Breast epithelium (tissue), 4 donors: ENCODE measurements at regions not wholly inside any gene's neighbourhood (a gene's known extent, or its start where the extent isn't known, plus 50 kb on each side); places are given as distances from the start of the nearest gene placed in this dataset.

Experiments
- DNase-seq, 2 donors: peaks; one replicate each; pipeline ENCODE4 v3.0.0-alpha.2; 2019; ENCODE audit warnings: low spot score in 2 of 2
- H3K27ac ChIP-seq, 2 donors: fragments of 200-600 bp; sonication (generic) in 1 of 2; one replicate each; pipeline ENCODE4 v1.5.1; 2016 to 2019; ENCODE audit warnings: mild to moderate bottlenecking in 1 of 2
- H3K27me3 ChIP-seq, 2 donors: fragments of 200-600 bp; sonication (generic) in 1 of 2; one replicate each; pipeline versions ENCODE4 v1.5.1 to v1.6.0; 2017 to 2019; ENCODE audit warnings: control low read depth in 1 of 2, mild to moderate bottlenecking in 1 of 2
- H3K36me3 ChIP-seq: fragments of 200-600 bp; one replicate; pipeline ENCODE4 v1.5.1; 2019
- H3K4me1 ChIP-seq, 2 donors: fragments of 200-600 bp; sonication (generic); one replicate each; pipeline ENCODE4 v1.5.1; 2016 to 2019; ENCODE audit warnings: control low read depth in 1 of 2
- H3K4me3 ChIP-seq, 3 donors: fragments of 200-600 bp; sonication (generic); 1 replicate in 2 of 3; 2 replicates in 1 of 3; pipeline ENCODE4 v1.5.1; 2016 to 2019; ENCODE audit warnings: mild to moderate bottlenecking in 3 of 3, moderate library complexity in 2 of 3
- H3K9me3 ChIP-seq, 2 donors: fragments of 200-600 bp; sonication (generic) in 1 of 2; one replicate each; pipeline ENCODE4 v1.5.1; 2016 to 2019; ENCODE audit warnings: control low read depth in 1 of 2
- POLR2A ChIP-seq: fragments of 450-650 bp; IDR thresholded peaks from one replicate; pipeline ENCODE4 v1.6.1; 2016; ENCODE audit warnings: antibody characterized with exemption, mild to moderate bottlenecking, moderate library complexity
- POLR2AphosphoS5 ChIP-seq, 3 donors: sonication (generic); formaldehyde crosslinking; IDR thresholded peaks; one replicate each; pipeline ENCODE4 v1.6.1; 2017; ENCODE audit warnings: antibody characterized with exemption in 3 of 3
- intact Hi-C: fragments of 100-400 bp; cut with DNase I; formaldehyde crosslinking; loops from one replicate; pipeline ENCODE4 v1.15.1; 2023; ENCODE audit warnings: low total_unique reads
- TF ChIP-seq, protein P1 (sequence below), 3 donors: fragments of 450-650 bp; IDR thresholded peaks; one replicate each; pipeline ENCODE4 v1.5.1; 2016 to 2017; ENCODE audit warnings: antibody characterized with exemption in 3 of 3, mild to moderate bottlenecking in 3 of 3, moderate library complexity in 3 of 3

DNA sequence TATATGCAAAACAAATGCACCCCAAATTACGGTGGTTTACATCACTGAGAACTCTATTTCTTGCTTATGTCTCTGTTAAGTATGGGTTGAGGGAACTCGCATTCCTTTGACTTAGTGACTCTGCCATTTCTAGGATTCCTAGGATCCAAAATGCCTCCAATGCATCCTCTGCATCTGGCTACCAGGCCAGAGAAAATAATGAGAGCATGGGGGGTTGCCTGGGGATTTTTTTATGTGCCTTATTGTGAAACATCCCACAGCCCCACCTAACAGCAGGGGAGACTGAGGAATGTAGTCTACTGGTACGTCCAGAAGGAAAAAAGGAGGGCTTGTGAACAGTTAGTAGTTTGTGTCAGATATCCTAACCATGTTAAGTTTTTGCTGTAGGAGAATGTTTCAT, 466.0 kb upstream of the ARRDC3 start:
- H3K9me3 ChIP-seq, result no peaks in the 10 kb centered on the region
- no peak overlapping the region for H3K27ac ChIP-seq
- no peaks in the 10 kb centered on the region for H3K36me3 ChIP-seq
- no peak for TF ChIP-seq POLR2A
- TF ChIP-seq POLR2AphosphoS5 (IDR thresholded peaks at IDR 0.05), result no peak
- TF ChIP-seq, protein P1, sequence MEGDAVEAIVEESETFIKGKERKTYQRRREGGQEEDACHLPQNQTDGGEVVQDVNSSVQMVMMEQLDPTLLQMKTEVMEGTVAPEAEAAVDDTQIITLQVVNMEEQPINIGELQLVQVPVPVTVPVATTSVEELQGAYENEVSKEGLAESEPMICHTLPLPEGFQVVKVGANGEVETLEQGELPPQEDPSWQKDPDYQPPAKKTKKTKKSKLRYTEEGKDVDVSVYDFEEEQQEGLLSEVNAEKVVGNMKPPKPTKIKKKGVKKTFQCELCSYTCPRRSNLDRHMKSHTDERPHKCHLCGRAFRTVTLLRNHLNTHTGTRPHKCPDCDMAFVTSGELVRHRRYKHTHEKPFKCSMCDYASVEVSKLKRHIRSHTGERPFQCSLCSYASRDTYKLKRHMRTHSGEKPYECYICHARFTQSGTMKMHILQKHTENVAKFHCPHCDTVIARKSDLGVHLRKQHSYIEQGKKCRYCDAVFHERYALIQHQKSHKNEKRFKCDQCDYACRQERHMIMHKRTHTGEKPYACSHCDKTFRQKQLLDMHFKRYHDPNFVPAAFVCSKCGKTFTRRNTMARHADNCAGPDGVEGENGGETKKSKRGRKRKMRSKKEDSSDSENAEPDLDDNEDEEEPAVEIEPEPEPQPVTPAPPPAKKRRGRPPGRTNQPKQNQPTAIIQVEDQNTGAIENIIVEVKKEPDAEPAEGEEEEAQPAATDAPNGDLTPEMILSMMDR (IDR thresholded peaks at IDR 0.05), result no peak
- no peak for DNase-seq
- no peaks in the 10 kb centered on the region for H3K27me3 ChIP-seq
- intact Hi-C loops, result no loop called here
- H3K4me1 ChIP-seq, result no peaks in the 10 kb centered on the region
- H3K4me3 ChIP-seq, result no peak overlapping the region

DNA sequence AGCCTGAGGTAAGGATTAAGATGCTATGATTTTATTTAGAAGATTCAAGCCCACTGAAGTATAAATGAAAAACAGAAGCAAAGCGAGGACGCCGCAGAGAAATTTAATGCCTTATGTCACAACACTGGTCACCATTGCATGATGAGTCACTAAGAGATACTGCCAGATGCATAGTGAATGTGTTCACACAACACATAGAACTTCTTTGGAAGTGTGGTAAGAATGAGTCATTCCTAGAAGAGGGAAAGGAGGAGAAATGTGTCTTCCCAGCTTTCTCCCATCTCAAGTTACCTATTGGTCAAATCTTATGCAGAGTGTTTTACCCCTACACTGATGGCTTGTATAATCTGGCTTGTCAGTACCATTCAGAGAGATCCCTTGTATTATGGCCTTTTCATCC, 465.3 kb upstream of the ARRDC3 start:
- H3K27ac ChIP-seq, result no peak overlapping the region
- no peak overlapping the region for H3K4me3 ChIP-seq
- no peaks in the 10 kb centered on the region for H3K27me3 ChIP-seq
- intact Hi-C loops, result no loop called here
- TF ChIP-seq POLR2AphosphoS5 (IDR thresholded peaks at IDR 0.05) (no peak), POLR2A (no peak)
- TF ChIP-seq, protein P1 (IDR thresholded peaks at IDR 0.05), result no peak
- no peaks in the 10 kb centered on the region for H3K4me1 ChIP-seq
- no peaks in the 10 kb centered on the region for H3K36me3 ChIP-seq
- no peak for DNase-seq
- no peaks in the 10 kb centered on the region for H3K9me3 ChIP-seq

DNA sequence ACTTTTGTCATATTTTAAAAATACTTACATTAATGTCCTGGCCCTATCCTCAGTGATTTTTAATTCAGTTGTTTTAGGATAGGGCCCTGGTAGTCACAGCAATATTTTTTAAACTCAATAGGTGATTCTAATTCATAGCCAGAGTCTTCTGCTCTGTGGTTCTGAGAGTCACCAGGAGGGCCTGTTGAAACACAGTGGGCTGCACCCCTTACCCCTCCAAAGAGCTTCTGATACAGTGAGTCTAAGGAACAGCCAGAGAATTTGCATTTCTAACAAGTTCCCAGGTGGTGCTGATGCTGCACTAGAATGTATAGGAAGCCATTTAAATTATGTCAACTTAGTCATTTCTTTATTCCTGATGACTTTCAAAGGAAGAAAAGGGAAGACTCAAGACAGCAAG, 458.3 kb upstream of the ARRDC3 start:
- Histone ChIP-seq H3K4me1 (no peaks in the 10 kb centered on the region), H3K9me3 (no peaks in the 10 kb centered on the region), H3K36me3 (peaks cover 3% of the 10 kb centered on the region), H3K27ac (no peak overlapping the region), H3K27me3 (no peaks in the 10 kb centered on the region), H3K4me3 (no peak overlapping the region)
- TF ChIP-seq POLR2AphosphoS5 (IDR thresholded peaks at IDR 0.05), result no peak
- TF ChIP-seq POLR2A, result no peak
- TF ChIP-seq, protein P1 (IDR thresholded peaks at IDR 0.05), result no peak
- no peak for DNase-seq
- intact Hi-C loops, result no loop called here

DNA sequence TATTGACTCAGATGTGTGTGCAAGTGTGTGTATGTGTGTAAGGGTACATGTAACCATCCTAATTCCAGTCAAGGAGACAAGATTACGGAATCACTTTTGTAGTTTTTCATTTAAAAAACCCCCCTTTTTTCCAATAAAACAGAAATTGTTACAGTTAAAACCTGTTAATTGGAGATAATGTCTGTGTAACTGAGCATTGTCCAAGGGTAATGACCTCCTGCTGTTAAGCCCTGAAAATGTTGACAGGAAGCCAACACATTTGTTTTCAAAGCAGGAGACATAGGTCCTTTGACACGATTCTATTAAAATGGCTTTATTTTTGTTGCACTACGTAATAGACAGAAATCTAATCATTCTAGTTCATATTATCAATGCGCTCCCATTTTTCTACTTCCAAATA, 457.3 kb upstream of the ARRDC3 start:
- no peaks in the 10 kb centered on the region for H3K4me1 ChIP-seq
- TF ChIP-seq POLR2A (no peak), POLR2AphosphoS5 (IDR thresholded peaks at IDR 0.05) (no peak)
- TF ChIP-seq, protein P1 (IDR thresholded peaks at IDR 0.05), result no peak
- no peaks in the 10 kb centered on the region for H3K9me3 ChIP-seq
- no peaks in the 10 kb centered on the region for H3K27me3 ChIP-seq
- H3K27ac ChIP-seq, result no peak overlapping the region
- no peak overlapping the region for H3K4me3 ChIP-seq
- intact Hi-C loops, result no loop called here
- H3K36me3 ChIP-seq, result peaks cover 7% of the 10 kb centered on the region
- DNase-seq, result no peak

DNA sequence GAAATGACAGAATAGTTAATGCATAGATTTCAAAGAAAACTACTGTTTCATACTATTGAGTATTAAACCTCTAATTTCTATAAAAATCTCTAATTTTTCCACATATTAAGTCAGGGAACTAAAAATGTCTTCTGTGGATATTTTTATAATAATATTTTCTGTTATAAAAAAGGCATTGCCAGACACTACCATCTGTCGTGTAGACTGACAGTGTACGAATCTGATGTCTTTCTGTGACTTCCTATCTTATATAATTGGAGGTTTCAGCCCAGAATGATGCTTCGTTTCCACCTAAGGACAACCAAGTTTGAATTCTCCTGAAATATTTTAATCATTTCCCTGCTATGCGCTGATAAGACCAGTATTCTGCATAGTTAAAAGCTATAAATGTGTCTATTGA, 456.6 kb upstream of the ARRDC3 start:
- no peak for DNase-seq
- no peaks in the 10 kb centered on the region for H3K27me3 ChIP-seq
- no peak overlapping the region for H3K27ac ChIP-seq
- H3K9me3 ChIP-seq, result no peaks in the 10 kb centered on the region
- no peaks in the 10 kb centered on the region for H3K4me1 ChIP-seq
- intact Hi-C loops, result no loop called here
- peaks cover 7% of the 10 kb centered on the region for H3K36me3 ChIP-seq
- H3K4me3 ChIP-seq, result no peak overlapping the region
- TF ChIP-seq, protein P1 (IDR thresholded peaks at IDR 0.05), result no peak
- TF ChIP-seq POLR2AphosphoS5 (IDR thresholded peaks at IDR 0.05) (no peak), POLR2A (no peak)
